Coronary artery (tissue), 2 donors: ENCODE measurements at regions not wholly inside any gene's neighbourhood (a gene's known extent, or its start where the extent isn't known, plus 50 kb on each side); places are given as distances from the start of the nearest gene placed in this dataset.

Experiments used
- DNase-seq: peaks from one replicate; pipeline ENCODE4 v3.0.0-alpha.2; 2017; ENCODE audit warnings: low spot score
- H3K27ac ChIP-seq, 2 donors: fragments of 200-600 bp; sonication (generic); one replicate each; pipeline ENCODE4 v1.5.1; 2016 to 2019
- H3K4me3 ChIP-seq: fragments of 200-600 bp; sonication (generic); 2 replicates; pipeline ENCODE4 v1.5.1; 2016; ENCODE audit warnings: mild to moderate bottlenecking, moderate library complexity
- CTCF ChIP-seq: fragments of 200-600 bp; sonication (generic); IDR thresholded peaks from one replicate; pipeline ENCODE4 v1.5.1; 2019; ENCODE audit warnings: antibody characterized with exemption

GRCh38 chr16:26959416-26960009 lies 107.2 kb upstream of the C16orf82 start:
- TF ChIP-seq CTCF, result no peak
- H3K27ac ChIP-seq, result no peak overlapping the region
- no peak overlapping the region for H3K4me3 ChIP-seq
- DNase-seq, result no peak

GRCh38 chr16:26961459-26961858 lies 105.3 kb upstream of the C16orf82 start:
- TF ChIP-seq CTCF, result no peak
- no peak for DNase-seq
- no peak overlapping the region for H3K27ac ChIP-seq
- H3K4me3 ChIP-seq, result no peak overlapping the region

- Histone ChIP-seq H3K4me3 (no peak overlapping the region), H3K27ac (no peak overlapping the region)
- no peak for DNase-seq
- TF ChIP-seq CTCF, result no peak
These were observed 103.6 kb upstream of the C16orf82 start for GRCh38 chr16:26963109-26963508.

GRCh38 chr16:26969589-26970231 lies 97.0 kb upstream of the C16orf82 start:
- no peak for TF ChIP-seq CTCF
- DNase-seq, result no peak
- Histone ChIP-seq H3K27ac (no peak overlapping the region), H3K4me3 (no peak overlapping the region)

GRCh38 chr16:26970292-26970691 lies 96.4 kb upstream of the C16orf82 start:
- Histone ChIP-seq H3K4me3 (no peak overlapping the region), H3K27ac (no peak overlapping the region)
- DNase-seq, result no peak
- no peak for TF ChIP-seq CTCF

- TF ChIP-seq CTCF, result no peak
- DNase-seq, result no peak
- Histone ChIP-seq H3K4me3 (no peak overlapping the region), H3K27ac (no peak overlapping the region)
These were observed 89.9 kb upstream of the C16orf82 start for GRCh38 chr16:26976873-26977272.

GRCh38 chr16:26981266-26981938 lies 85.3 kb upstream of the C16orf82 start:
- no peak for DNase-seq
- no peak overlapping the region for H3K27ac ChIP-seq
- no peak for TF ChIP-seq CTCF
- no peak overlapping the region for H3K4me3 ChIP-seq
